Activated CD8-positive, alpha-beta T cell treated with anti-CD3 and anti-CD28 coated beads for 36 hours (primary cell): ENCODE measurements at regions not wholly inside any gene's neighbourhood (a gene's known extent, or its start where the extent isn't known, plus 50 kb on each side); places are given as distances from the start of the nearest gene placed in this dataset.
"Not testable (repeated sequence)": the region's sequence is repeated elsewhere in the genome, so short reads cannot be mapped to it uniquely, and the experiment has no call there.

ENCODE experiments used
- ATAC-seq: fragments of 200-7000 bp; cut with Tn5 transposase; one replicate; pipeline ENCODE4 v1.10.0; 2021; ENCODE audit warnings: mild to moderate bottlenecking, moderate library complexity
- CTCF ChIA-PET: fragments of 350-600 bp; sonication (Branson Sonifier 250); formaldehyde crosslinking; loops from one replicate; lab custom pipeline; 2021; ENCODE audit warnings: antibody characterized with exemption; lab: Charles Lee
- POLR2A ChIA-PET: fragments of 350-600 bp; sonication (Branson Sonifier 250); formaldehyde crosslinking; loops from one replicate; lab custom pipeline; 2021; ENCODE audit warnings: antibody characterized with exemption; lab: Charles Lee
- DNase-seq: peaks from one replicate; pipeline ENCODE4 v3.0.0-alpha.2; 2020
- H3K27ac Mint-ChIP-seq: one replicate; pipeline ENCODE4 v1.8.0; 2021; ENCODE audit warnings: mild to moderate bottlenecking, mixed read lengths
- H3K27me3 Mint-ChIP-seq: one replicate; pipeline ENCODE4 v1.8.0; 2021; ENCODE audit warnings: mixed read lengths
- H3K36me3 Mint-ChIP-seq: one replicate; pipeline ENCODE4 v1.8.0; 2021; ENCODE audit warnings: low read depth, mixed read lengths
- H3K4me1 Mint-ChIP-seq: one replicate; pipeline ENCODE4 v1.8.0; 2021; ENCODE audit warnings: low read depth, mixed read lengths
- H3K4me3 Mint-ChIP-seq: one replicate; pipeline ENCODE4 v1.8.0; 2021; ENCODE audit warnings: mild to moderate bottlenecking, moderate library complexity, mixed read lengths
- H3K9me3 Mint-ChIP-seq: one replicate; pipeline ENCODE4 v1.8.0; 2021; ENCODE audit warnings: mixed read lengths
- intact Hi-C: fragments of 100-400 bp; cut with micrococcal nuclease; formaldehyde crosslinking; loops from one replicate; pipeline ENCODE4 v1.10.0; 2022
- TF ChIP-seq, protein P1 (sequence below): fragments of 200-600 bp; IDR thresholded peaks from one replicate; pipeline ENCODE4 v1.8.0; 2022; ENCODE audit warnings: antibody characterized with exemption, mild to moderate bottlenecking

DNA sequence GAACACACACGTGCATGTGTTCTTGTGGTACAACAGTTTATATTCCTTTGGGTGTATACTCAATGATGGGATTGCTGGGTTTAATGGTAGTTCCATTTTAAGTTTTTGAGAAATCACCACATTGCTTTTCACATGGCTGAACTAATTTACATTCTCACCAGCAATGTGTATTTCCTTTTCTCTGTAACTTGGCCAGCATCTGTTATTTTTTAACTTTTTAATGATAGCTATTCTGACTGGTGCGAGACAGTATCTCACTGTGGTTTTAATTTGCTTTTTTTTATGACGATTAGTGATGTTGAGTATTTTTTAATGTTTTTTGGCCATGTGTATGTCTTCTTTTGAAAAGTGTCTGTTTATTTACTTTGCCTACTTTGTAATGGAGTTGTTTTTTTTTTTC is 256.6 kb downstream of the ZWINT start:
- H3K9me3 Mint-ChIP-seq: peaks cover 8% of the 10 kb centered on the region
- H3K27ac Mint-ChIP-seq: no peak overlapping the region
- no peak for ATAC-seq
- no peaks in the 10 kb centered on the region for H3K4me1 Mint-ChIP-seq
- intact Hi-C loops: no loop called here
- no peaks in the 10 kb centered on the region for H3K36me3 Mint-ChIP-seq
- TF ChIP-seq, protein P1, sequence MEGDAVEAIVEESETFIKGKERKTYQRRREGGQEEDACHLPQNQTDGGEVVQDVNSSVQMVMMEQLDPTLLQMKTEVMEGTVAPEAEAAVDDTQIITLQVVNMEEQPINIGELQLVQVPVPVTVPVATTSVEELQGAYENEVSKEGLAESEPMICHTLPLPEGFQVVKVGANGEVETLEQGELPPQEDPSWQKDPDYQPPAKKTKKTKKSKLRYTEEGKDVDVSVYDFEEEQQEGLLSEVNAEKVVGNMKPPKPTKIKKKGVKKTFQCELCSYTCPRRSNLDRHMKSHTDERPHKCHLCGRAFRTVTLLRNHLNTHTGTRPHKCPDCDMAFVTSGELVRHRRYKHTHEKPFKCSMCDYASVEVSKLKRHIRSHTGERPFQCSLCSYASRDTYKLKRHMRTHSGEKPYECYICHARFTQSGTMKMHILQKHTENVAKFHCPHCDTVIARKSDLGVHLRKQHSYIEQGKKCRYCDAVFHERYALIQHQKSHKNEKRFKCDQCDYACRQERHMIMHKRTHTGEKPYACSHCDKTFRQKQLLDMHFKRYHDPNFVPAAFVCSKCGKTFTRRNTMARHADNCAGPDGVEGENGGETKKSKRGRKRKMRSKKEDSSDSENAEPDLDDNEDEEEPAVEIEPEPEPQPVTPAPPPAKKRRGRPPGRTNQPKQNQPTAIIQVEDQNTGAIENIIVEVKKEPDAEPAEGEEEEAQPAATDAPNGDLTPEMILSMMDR: no peak
- POLR2A ChIA-PET: no interaction called here
- no peaks in the 10 kb centered on the region for H3K27me3 Mint-ChIP-seq
- CTCF ChIA-PET: no interaction called here
- no peak for DNase-seq
- H3K4me3 Mint-ChIP-seq: no peak overlapping the region

DNA sequence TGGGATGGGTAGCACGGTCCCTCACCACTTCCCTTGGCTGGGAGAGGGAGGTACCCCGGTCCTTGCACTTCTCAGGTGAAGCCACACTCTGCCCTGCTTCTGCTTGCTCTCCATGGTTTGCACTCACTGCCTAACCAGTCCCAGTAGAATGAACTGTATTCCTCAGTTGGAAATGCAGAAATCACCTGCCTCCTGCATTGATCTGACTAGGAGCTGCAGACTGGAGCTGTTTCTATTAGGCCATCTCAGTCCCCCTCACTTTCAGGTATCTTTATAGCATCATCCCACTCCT is 264.9 kb downstream of the ZWINT start:
- DNase-seq: no peak
- peaks cover 5% of the 10 kb centered on the region for H3K9me3 Mint-ChIP-seq
- H3K36me3 Mint-ChIP-seq: no peaks in the 10 kb centered on the region
- H3K4me3 Mint-ChIP-seq: no peak overlapping the region
- H3K4me1 Mint-ChIP-seq: no peaks in the 10 kb centered on the region
- TF ChIP-seq, protein P1: no peak
- CTCF ChIA-PET: no interaction called here
- H3K27ac Mint-ChIP-seq: no peak overlapping the region
- intact Hi-C loops: no loop called here
- no peak for ATAC-seq
- H3K27me3 Mint-ChIP-seq: no peaks in the 10 kb centered on the region
- POLR2A ChIA-PET: no interaction called here

DNA sequence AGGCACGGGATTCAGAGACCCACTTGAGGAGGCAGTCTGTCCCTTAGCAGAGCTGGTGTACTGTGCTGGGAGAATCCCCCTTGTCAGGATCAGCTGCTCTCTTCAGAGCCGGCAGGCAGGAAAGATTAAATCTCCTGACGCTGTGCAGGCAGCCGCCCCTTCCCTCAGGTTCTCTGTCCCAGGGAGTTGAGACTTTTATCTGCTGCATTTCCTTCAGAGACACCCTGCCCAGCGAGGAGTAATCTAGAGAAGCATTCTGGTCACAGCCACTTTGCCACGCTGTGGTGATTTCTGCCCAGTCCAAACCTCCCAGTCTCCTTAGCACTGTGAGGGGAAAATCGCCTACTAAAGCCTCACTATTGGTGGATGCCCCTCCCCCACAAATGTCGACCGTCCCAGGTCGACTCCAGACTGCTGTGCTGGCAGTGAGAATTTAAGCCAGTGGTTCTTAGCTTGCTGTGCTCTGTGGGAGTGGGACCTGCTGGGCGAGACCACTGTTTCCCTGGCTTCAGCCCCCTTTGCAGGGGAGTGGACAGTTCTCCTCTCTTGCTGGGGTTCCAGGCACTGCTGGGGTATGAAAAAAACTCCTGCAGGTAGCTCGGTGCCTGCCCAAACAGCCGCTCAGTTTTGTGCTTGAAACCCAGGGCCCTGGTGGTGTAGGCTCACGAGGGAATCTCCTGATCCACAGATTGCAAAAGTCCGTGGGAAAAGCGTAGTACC is 265.4 kb downstream of the ZWINT start:
- H3K36me3 Mint-ChIP-seq: no peaks in the 10 kb centered on the region
- CTCF ChIA-PET: no interaction called here

DNA sequence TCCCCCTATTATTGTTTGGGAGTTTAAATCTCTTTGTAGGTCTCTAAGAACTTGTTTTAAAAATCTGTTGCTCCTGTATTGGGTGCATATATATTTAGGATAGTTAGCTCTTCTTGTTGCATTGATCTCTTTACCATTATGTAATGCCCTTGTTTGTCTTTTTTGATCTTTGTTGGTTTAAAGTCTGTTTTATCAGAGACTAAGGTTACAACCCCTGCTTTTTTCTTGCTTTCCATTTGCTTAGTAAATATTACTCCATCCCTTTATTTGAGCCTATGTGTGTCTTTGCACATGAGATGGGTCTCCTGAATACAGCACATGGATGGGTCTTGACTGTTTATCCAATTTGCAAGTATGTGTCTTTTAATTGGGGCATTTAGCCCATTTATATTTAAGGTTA is 267.4 kb downstream of the ZWINT start:
- peaks cover 12% of the 10 kb centered on the region for H3K9me3 Mint-ChIP-seq
- H3K4me1 Mint-ChIP-seq, H3K4me3 Mint-ChIP-seq, DNase-seq, intact Hi-C loops, H3K27ac Mint-ChIP-seq, H3K27me3 Mint-ChIP-seq, POLR2A ChIA-PET, ATAC-seq, H3K36me3 Mint-ChIP-seq, CTCF ChIA-PET: not testable (repeated sequence)

More for the DNA sequence above, 265.4 kb downstream of the ZWINT start:
- ATAC-seq (no peak), DNase-seq (no peak)
- intact Hi-C loops: no loop called here
- Mint-ChIP-seq H3K9me3 (peaks cover 6% of the 10 kb centered on the region), H3K4me1 (no peaks in the 10 kb centered on the region), H3K4me3 (no peak overlapping the region), H3K27ac (no peak overlapping the region), H3K27me3 (no peaks in the 10 kb centered on the region)
- TF ChIP-seq, protein P1: no peak
- POLR2A ChIA-PET: no interaction called here

DNA sequence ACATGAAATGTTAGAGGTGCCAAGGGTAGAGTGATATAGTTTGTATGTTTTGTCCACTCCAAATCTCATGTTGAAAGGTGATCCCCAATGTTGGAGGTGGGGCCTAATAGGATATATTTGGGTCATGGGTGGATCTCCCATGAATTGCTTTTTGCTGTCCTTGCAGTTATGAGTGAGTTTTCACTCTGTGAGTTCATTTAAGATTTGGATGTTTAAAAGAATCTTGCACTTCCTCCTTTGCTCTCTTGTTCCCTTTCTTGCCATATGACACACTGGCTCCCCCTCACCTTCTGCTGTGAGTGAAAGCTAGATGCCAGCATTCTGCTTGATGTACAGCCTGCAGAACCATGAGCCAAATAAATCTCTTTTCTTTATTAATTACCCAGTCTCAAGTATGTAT is 269.2 kb downstream of the ZWINT start:
- Mint-ChIP-seq H3K4me1 (no peaks in the 10 kb centered on the region), H3K27ac (no peak overlapping the region), H3K9me3 (peaks cover 17% of the 10 kb centered on the region), H3K27me3 (no peaks in the 10 kb centered on the region), H3K4me3 (no peak overlapping the region), H3K36me3 (no peaks in the 10 kb centered on the region)
- intact Hi-C loops: no loop called here
- ChIA-PET POLR2A (no interaction called here), CTCF (no interaction called here)
- ATAC-seq (no peak), DNase-seq (no peak)
- TF ChIP-seq, protein P1: no peak
